Uterus (tissue), 3 donors: ENCODE measurements at regions not wholly inside any gene's neighbourhood (a gene's known extent, or its start where the extent isn't known, plus 50 kb on each side); places are given as distances from the start of the nearest gene placed in this dataset.

Experiments
- DNase-seq, 2 donors: peaks; one replicate each; pipeline ENCODE4 v3.0.0-alpha.2; 2019 to 2020
- H3K27ac ChIP-seq, 2 donors: fragments of 200-600 bp; sonication (generic); 1 replicate in 1 of 2; 2 replicates in 1 of 2; pipeline ENCODE4 v1.5.1; 2016 to 2018
- H3K27me3 ChIP-seq, 2 donors: fragments of 200-600 bp; sonication (generic); one replicate each; pipeline ENCODE4 v1.5.1; 2018 to 2019; ENCODE audit warnings: control low read depth in 1 of 2
- H3K36me3 ChIP-seq, 2 donors: fragments of 200-600 bp; sonication (generic); one replicate each; pipeline ENCODE4 v1.5.1; 2019; ENCODE audit warnings: control low read depth in 1 of 2
- H3K4me1 ChIP-seq, 2 donors: fragments of 200-600 bp; sonication (generic); one replicate each; pipeline ENCODE4 v1.5.1; 2018 to 2019; ENCODE audit warnings: control low read depth in 1 of 2
- H3K4me3 ChIP-seq, 2 donors: fragments of 200-600 bp; sonication (generic); 1 replicate in 1 of 2; 2 replicates in 1 of 2; pipeline ENCODE4 v1.5.1; 2018 to 2019; ENCODE audit warnings: mild to moderate bottlenecking in 1 of 2
- H3K9me3 ChIP-seq, 2 donors: fragments of 200-600 bp; sonication (generic); one replicate each; pipeline ENCODE4 v1.5.1; 2019; ENCODE audit warnings: control low read depth in 1 of 2
- CTCF ChIP-seq, 4 experiments: fragments of 200-600 bp in 2 of 4; fragments of 450-650 bp in 2 of 4; sonication (generic) in 2 of 4; IDR thresholded peaks; one replicate each; pipeline ENCODE4 v1.5.1; 2016 to 2019; ENCODE audit warnings: antibody characterized with exemption in 4 of 4, mild to moderate bottlenecking in 2 of 4, moderate library complexity in 1 of 4
- POLR2A ChIP-seq, 2 donors: fragments of 450-650 bp; IDR thresholded peaks; one replicate each; pipeline ENCODE4 v1.6.1; 2016; ENCODE audit warnings: antibody characterized with exemption in 2 of 2, mild to moderate bottlenecking in 1 of 2, moderate library complexity in 1 of 2
- intact Hi-C: fragments of 100-400 bp; cut with DNase I; formaldehyde crosslinking; loops from one replicate; pipeline ENCODE4 v1.15.1; 2023; ENCODE audit warnings: low total_unique reads
- donor health status: DM: yes; HTN: yes; CAD: no.

GRCh38 chr2:134139611-134140010, 114.3 kb upstream of the MGAT5 start:
- TF ChIP-seq POLR2A (IDR thresholded peaks at IDR 0.05), result no peak
- TF ChIP-seq CTCF (IDR thresholded peaks at IDR 0.05), result no peak
- intact Hi-C loops, result no loop called here

GRCh38 chr2:134140251-134140661, 113.6 kb upstream of the MGAT5 start:
- intact Hi-C loops, result no loop called here
- H3K4me3 ChIP-seq, result no peak overlapping the region
- no peaks in the 10 kb centered on the region for H3K4me1 ChIP-seq
- no peaks in the 10 kb centered on the region for H3K9me3 ChIP-seq
- no peak for DNase-seq
- no peak for TF ChIP-seq POLR2A (IDR thresholded peaks at IDR 0.05)
- no peak for TF ChIP-seq CTCF (IDR thresholded peaks at IDR 0.05)
- H3K27ac ChIP-seq, result no peak overlapping the region
- H3K36me3 ChIP-seq, result no peaks in the 10 kb centered on the region
- H3K27me3 ChIP-seq, result no peaks in the 10 kb centered on the region

More at GRCh38 chr2:134139611-134140010, 114.3 kb upstream of the MGAT5 start:
- no peak overlapping the region for H3K4me3 ChIP-seq
- no peaks in the 10 kb centered on the region for H3K4me1 ChIP-seq
- no peak for DNase-seq
- H3K27ac ChIP-seq, result no peak overlapping the region
- H3K36me3 ChIP-seq, result no peaks in the 10 kb centered on the region
- no peaks in the 10 kb centered on the region for H3K9me3 ChIP-seq
- H3K27me3 ChIP-seq, result no peaks in the 10 kb centered on the region

- TF ChIP-seq CTCF (IDR thresholded peaks at IDR 0.05) (no peak), POLR2A (IDR thresholded peaks at IDR 0.05) (no peak)
- no peak for DNase-seq
Observed at GRCh38 chr2:134141598-134142340, 112.1 kb upstream of the MGAT5 start.

GRCh38 chr2:134142341-134142738, 111.5 kb upstream of the MGAT5 start:
- no peaks in the 10 kb centered on the region for H3K9me3 ChIP-seq
- H3K36me3 ChIP-seq, result no peaks in the 10 kb centered on the region
- no peak for DNase-seq
- no peaks in the 10 kb centered on the region for H3K27me3 ChIP-seq
- TF ChIP-seq POLR2A (IDR thresholded peaks at IDR 0.05), result no peak
- TF ChIP-seq CTCF (IDR thresholded peaks at IDR 0.05), result no peak
- H3K4me1 ChIP-seq, result no peaks in the 10 kb centered on the region
- H3K4me3 ChIP-seq, result no peak overlapping the region
- H3K27ac ChIP-seq, result no peak overlapping the region
- intact Hi-C loops, result no loop called here

More at GRCh38 chr2:134141598-134142340, 112.1 kb upstream of the MGAT5 start:
- H3K27me3 ChIP-seq, result no peaks in the 10 kb centered on the region
- H3K4me3 ChIP-seq, result no peak overlapping the region
- no peaks in the 10 kb centered on the region for H3K4me1 ChIP-seq
- H3K27ac ChIP-seq, result no peak overlapping the region
- intact Hi-C loops, result no loop called here
- H3K9me3 ChIP-seq, result no peaks in the 10 kb centered on the region
- no peaks in the 10 kb centered on the region for H3K36me3 ChIP-seq

- H3K36me3 ChIP-seq, result no peaks in the 10 kb centered on the region
- no peak for DNase-seq
- TF ChIP-seq POLR2A (IDR thresholded peaks at IDR 0.05), result no peak
- TF ChIP-seq CTCF (IDR thresholded peaks at IDR 0.05), result no peak
- no peak overlapping the region for H3K27ac ChIP-seq
- no peak overlapping the region for H3K4me3 ChIP-seq
- H3K9me3 ChIP-seq, result no peaks in the 10 kb centered on the region
- no peaks in the 10 kb centered on the region for H3K27me3 ChIP-seq
- no peaks in the 10 kb centered on the region for H3K4me1 ChIP-seq
- intact Hi-C loops, result no loop called here
Observed at GRCh38 chr2:134142903-134143302, 111.0 kb upstream of the MGAT5 start.
